Lung (tissue), 11 donors: ENCODE measurements at regions not wholly inside any gene's neighbourhood (a gene's known extent, or its start where the extent isn't known, plus 50 kb on each side); places are given as distances from the start of the nearest gene placed in this dataset.

ENCODE experiments used
- ATAC-seq: fragments of 200-7000 bp; cut with Tn5 transposase; one replicate; pipeline ENCODE4 v1.9.1; 2020; ENCODE audit warnings: moderate number of reproducible peaks; ENCODE audit not compliant: insufficient read depth, low FRiP score
- DNase-seq, 3 donors: peaks; one replicate each; pipeline ENCODE4 v3.0.0-alpha.2; 2013 to 2017
- H3K27ac ChIP-seq, 2 donors: one replicate each; pipeline ENCODE4 v1.5.1; 2013; ENCODE audit warnings: mild to moderate bottlenecking in 2 of 2, moderate library complexity in 2 of 2, control low read depth in 1 of 2, inconsistent platforms in 1 of 2, low read depth in 1 of 2, low read length in 1 of 2
- H3K27me3 ChIP-seq, 3 donors: one replicate each; pipeline ENCODE4 v1.5.1; 2013; ENCODE audit warnings: low read length in 2 of 3; ENCODE audit not compliant: control insufficient read depth in 3 of 3, insufficient read depth in 3 of 3
- H3K36me3 ChIP-seq, 4 donors: one replicate each; pipeline ENCODE4 v1.5.1; 2013; ENCODE audit warnings: low read length in 4 of 4, mild to moderate bottlenecking in 1 of 4, moderate library complexity in 1 of 4; ENCODE audit not compliant: control insufficient read depth in 4 of 4, insufficient read depth in 4 of 4
- H3K4me1 ChIP-seq, 5 donors: one replicate each; pipeline ENCODE4 v1.5.1; 2013; ENCODE audit warnings: low read length in 5 of 5, mild to moderate bottlenecking in 2 of 5, moderate library complexity in 1 of 5; ENCODE audit not compliant: control insufficient read depth in 5 of 5, insufficient read depth in 5 of 5
- H3K4me3 ChIP-seq: one replicate; pipeline ENCODE4 v1.5.1; 2013; ENCODE audit warnings: mild to moderate bottlenecking, control low read depth, moderate library complexity
- H3K9ac ChIP-seq, 2 donors: one replicate each; pipeline ENCODE4 v1.5.1; 2013; ENCODE audit warnings: low read length in 2 of 2, control low read depth in 1 of 2; ENCODE audit not compliant: insufficient read depth in 1 of 2
- H3K9me3 ChIP-seq, 4 donors: one replicate each; pipeline ENCODE4 v1.5.1; 2013; ENCODE audit warnings: low read length in 3 of 4, mild to moderate bottlenecking in 1 of 4, moderate library complexity in 1 of 4; ENCODE audit not compliant: control insufficient read depth in 4 of 4, insufficient read depth in 3 of 4
- WGBS, 2 donors: extraction: QIAGEN DNeasy Blood & Tissue Kit; methylation state at CpG; one replicate each; pipeline ENCODE4 v1.1.7; 2013; 5-methylcytosine and 5-hydroxymethylcytosine counted together
- TF ChIP-seq, protein P1 (sequence below): IDR thresholded peaks from 2 replicates; pipeline ENCODE4 v1.5.1; 2012; ENCODE audit warnings: mild to moderate bottlenecking; ENCODE audit errors: control extremely low read depth, extremely low read depth
- donor health status: control.
- donor health status: control.
- donor health status: Bipolar disorder and iron deficiency.
- donor health status: healthy.
- donor health status: DM: yes; HTN: yes; CAD: no.

- H3K27ac ChIP-seq: no peak overlapping the region
- H3K4me1 ChIP-seq: no peaks in the 10 kb centered on the region
- DNase-seq (no peak), ATAC-seq (no peak)
- no peak overlapping the region for H3K9ac ChIP-seq
- TF ChIP-seq, protein P1, sequence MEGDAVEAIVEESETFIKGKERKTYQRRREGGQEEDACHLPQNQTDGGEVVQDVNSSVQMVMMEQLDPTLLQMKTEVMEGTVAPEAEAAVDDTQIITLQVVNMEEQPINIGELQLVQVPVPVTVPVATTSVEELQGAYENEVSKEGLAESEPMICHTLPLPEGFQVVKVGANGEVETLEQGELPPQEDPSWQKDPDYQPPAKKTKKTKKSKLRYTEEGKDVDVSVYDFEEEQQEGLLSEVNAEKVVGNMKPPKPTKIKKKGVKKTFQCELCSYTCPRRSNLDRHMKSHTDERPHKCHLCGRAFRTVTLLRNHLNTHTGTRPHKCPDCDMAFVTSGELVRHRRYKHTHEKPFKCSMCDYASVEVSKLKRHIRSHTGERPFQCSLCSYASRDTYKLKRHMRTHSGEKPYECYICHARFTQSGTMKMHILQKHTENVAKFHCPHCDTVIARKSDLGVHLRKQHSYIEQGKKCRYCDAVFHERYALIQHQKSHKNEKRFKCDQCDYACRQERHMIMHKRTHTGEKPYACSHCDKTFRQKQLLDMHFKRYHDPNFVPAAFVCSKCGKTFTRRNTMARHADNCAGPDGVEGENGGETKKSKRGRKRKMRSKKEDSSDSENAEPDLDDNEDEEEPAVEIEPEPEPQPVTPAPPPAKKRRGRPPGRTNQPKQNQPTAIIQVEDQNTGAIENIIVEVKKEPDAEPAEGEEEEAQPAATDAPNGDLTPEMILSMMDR: no peak
- 36 to 48% methylated on average over 7 of the region's 7 CpGs for WGBS, 2 donors
- H3K27me3 ChIP-seq: no peaks in the 10 kb centered on the region
- no peak overlapping the region for H3K4me3 ChIP-seq
- no peaks in the 10 kb centered on the region for H3K9me3 ChIP-seq
- no peaks in the 10 kb centered on the region for H3K36me3 ChIP-seq
These were observed 414.9 kb upstream of the PITX2 start for GRCh38 chr4:111037591-111038360.

DNA sequence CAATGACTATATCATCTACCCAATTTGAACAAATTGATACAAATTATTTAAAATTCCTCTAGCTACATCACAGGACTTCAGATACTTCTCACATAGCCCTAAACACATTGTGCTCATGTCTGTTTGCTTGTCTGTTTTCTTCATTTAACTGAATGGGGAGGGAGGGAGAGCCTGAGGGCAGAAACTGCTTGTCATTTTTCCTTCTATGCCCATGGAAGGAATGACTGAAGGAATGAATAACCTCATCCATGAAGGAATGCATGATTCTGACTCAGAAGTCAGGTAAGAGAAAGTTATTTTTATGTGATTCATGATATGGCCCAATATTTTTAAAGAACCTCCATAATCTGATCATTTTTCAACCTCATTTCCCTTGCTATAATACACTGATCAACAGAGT lies 418.0 kb upstream of the PITX2 start:
- TF ChIP-seq, protein P1: no peak
- no peak overlapping the region for H3K27ac ChIP-seq
- ATAC-seq: no peak

DNA sequence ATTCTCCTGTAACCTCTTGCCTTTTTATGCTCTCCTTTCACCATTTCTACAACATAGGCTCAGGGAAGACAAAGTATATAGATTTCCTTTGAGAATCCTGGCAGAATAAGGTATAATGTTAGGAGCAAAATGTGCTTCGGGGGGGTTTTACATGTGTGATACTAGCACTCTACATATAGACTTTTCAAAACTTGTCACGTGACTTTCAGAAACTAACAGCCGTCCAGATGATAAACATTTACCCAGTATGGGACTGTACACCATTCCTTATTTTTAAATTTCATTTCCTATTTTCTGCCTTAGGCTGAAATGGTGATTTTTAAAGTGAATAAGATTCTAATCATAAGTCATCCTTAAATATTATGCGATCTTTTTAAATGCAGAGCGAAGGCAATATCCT lies 420.4 kb upstream of the PITX2 start:
- ATAC-seq (no peak), DNase-seq (no peak)
- Histone ChIP-seq H3K4me3 (no peak overlapping the region), H3K9me3 (no peaks in the 10 kb centered on the region), H3K27ac (no peak overlapping the region), H3K27me3 (no peaks in the 10 kb centered on the region), H3K9ac (no peak overlapping the region), H3K4me1 (no peaks in the 10 kb centered on the region), H3K36me3 (no peaks in the 10 kb centered on the region)
- TF ChIP-seq, protein P1: no peak
- 80 to 90% methylated on average over 5 of the region's 5 CpGs for WGBS, 2 donors

More for the DNA sequence above, 418.0 kb upstream of the PITX2 start:
- no peaks in the 10 kb centered on the region for H3K27me3 ChIP-seq
- H3K9me3 ChIP-seq: no peaks in the 10 kb centered on the region
- DNase-seq: no peak
- H3K36me3 ChIP-seq: no peaks in the 10 kb centered on the region
- no peak overlapping the region for H3K9ac ChIP-seq
- H3K4me3 ChIP-seq: no peak overlapping the region
- H3K4me1 ChIP-seq: no peaks in the 10 kb centered on the region

DNA sequence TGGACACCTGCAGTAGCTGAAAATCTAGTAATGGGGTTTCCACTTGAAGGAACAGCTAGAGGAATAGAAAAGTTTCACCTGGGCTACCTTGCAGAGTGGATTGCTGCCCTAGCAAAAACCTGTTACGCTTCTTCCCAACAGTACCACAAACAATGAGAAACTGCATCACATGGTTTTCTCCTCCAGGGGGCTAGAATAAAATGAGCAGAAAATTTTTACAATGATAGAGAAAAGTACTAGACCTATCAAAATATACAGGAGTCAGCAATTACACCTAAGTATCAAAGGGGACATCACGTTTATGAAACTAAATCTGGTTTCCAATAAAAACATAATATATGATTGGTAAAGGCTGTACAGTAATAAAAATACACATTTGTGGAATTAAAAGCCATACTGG lies 423.1 kb upstream of the PITX2 start:
- ATAC-seq (no peak), DNase-seq (no peak)
- H3K27me3 ChIP-seq: no peaks in the 10 kb centered on the region
- no peaks in the 10 kb centered on the region for H3K4me1 ChIP-seq
- H3K9me3 ChIP-seq: peaks cover 0 to 5% (median 0%) of the 10 kb centered on the region in 4 donors
- H3K4me3 ChIP-seq: no peak overlapping the region
- H3K9ac ChIP-seq: no peak overlapping the region
- WGBS, 2 donors: 82 to 85% methylated on average over 2 of the region's 2 CpGs
- no peaks in the 10 kb centered on the region for H3K36me3 ChIP-seq
- TF ChIP-seq, protein P1: no peak
- H3K27ac ChIP-seq: no peak overlapping the region
